ENCODE measurements at regions not wholly inside any gene's neighbourhood (a gene's known extent, or its start where the extent isn't known, plus 50 kb on each side); places are given as distances from the start of the nearest gene placed in this dataset.

- no peak overlapping the region for H3K4me3 ChIP-seq (replicated peaks; ENCODE audit: low read depth, low read length)
- TF ChIP-seq, protein P1, sequence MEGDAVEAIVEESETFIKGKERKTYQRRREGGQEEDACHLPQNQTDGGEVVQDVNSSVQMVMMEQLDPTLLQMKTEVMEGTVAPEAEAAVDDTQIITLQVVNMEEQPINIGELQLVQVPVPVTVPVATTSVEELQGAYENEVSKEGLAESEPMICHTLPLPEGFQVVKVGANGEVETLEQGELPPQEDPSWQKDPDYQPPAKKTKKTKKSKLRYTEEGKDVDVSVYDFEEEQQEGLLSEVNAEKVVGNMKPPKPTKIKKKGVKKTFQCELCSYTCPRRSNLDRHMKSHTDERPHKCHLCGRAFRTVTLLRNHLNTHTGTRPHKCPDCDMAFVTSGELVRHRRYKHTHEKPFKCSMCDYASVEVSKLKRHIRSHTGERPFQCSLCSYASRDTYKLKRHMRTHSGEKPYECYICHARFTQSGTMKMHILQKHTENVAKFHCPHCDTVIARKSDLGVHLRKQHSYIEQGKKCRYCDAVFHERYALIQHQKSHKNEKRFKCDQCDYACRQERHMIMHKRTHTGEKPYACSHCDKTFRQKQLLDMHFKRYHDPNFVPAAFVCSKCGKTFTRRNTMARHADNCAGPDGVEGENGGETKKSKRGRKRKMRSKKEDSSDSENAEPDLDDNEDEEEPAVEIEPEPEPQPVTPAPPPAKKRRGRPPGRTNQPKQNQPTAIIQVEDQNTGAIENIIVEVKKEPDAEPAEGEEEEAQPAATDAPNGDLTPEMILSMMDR (IDR thresholded peaks at IDR 0.05; ENCODE audit: low read length, missing control alignments) = no peak
- DNase-seq (ENCODE audit: low read depth) = no peak
Observed at GRCh38 chr18:78727057-78727739, 252.4 kb upstream of the SALL3 start.

DNA sequence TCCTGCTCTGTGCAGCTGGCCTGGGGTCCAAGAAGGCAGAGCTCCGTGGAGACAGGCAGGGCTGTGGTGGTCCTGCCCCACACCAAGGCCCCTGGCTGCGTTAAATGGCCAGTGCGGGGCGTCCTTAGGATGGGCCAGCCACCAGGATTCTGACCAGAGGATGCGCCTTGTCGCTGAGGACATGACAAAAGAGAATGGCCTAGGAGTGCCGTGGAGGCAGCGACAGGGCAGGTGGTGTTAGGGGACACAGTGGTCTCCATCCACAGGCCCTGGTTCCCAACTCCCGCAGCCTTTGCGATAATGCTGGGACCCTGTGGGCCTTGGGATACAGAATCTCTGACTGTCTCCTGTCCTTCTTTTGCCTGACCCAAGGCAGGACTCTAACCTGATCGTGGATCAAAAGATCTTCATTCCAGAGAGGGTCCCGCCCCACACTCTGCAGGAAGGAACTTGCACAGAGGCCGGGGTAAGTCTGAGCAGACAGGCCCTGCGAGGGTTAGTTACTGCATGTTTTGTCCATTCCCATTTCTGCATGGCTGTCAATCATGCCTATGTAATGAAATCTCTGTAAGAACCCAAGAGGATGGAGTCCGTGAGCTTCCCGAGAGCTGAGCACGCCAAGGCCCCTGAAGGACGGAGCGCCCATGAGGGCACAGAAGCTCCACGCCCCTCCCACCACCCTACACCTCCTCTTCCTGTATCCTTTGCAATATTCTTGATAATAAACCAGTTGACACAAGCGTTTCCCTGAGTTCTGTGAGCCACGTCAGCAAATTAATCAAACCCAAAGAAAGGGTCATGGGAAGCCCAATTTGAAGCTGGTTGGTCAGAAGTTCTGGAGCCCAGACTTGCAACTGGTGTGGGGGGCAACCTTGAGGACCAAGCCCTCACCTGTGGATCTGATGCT lies 251.5 kb upstream of the SALL3 start:
- TF ChIP-seq, protein P1 (IDR thresholded peaks at IDR 0.05; ENCODE audit: low read length, missing control alignments) = no peak
- no peak for DNase-seq (ENCODE audit: low read depth)
- no peak overlapping the region for H3K4me3 ChIP-seq (replicated peaks; ENCODE audit: low read depth, low read length)

GRCh38 chr18:78728784-78729467 lies 250.7 kb upstream of the SALL3 start:
- DNase-seq (ENCODE audit: low read depth) = no peak
- H3K4me3 ChIP-seq (replicated peaks; ENCODE audit: low read depth, low read length) = no peak overlapping the region
- TF ChIP-seq, protein P1 (IDR thresholded peaks at IDR 0.05; ENCODE audit: low read length, missing control alignments) = no peak

DNA sequence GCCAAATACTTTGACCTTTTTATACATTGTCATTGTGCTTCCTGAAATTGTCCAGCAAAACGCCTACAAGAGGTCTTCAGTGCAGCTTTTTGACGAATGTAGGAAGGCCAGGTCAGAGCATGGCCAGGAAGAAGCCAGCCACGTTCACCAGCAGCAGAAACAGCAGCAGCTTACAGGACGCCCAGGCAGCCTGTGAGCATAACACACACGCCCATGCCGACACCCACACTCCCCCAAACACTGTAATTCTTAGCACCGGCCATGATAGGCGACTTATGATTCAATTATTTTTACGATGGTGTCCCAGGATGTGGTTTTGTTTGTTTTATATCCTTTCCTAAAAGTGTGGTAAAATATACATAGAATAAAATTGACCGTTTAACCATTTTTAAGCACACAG lies 249.1 kb upstream of the SALL3 start:
- TF ChIP-seq, protein P1 (IDR thresholded peaks at IDR 0.05; ENCODE audit: low read length, missing control alignments) = no peak
- no peak for DNase-seq (ENCODE audit: low read depth)
- no peak overlapping the region for H3K4me3 ChIP-seq (replicated peaks; ENCODE audit: low read depth, low read length)

DNA sequence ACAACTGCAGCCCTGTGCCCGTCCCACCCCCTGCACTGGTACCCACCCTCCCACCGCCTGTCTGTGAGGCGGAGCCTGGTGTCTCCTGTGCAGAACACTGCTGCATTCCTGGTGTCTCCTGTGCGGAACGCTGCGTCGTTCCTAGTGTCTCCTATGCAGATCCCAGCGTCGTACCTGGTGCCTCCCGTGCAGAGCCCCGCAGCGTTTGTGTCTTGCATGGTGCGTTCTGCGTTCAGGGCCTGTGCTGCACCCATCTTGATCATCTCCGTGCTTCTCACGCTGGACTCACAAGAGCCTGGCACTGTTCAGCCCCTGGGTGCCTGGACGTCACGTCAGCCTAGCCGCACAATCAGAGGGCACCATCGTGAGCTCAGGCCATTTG lies 248.6 kb upstream of the SALL3 start:
- DNase-seq (ENCODE audit: low read depth) = no peak
- TF ChIP-seq, protein P1 (IDR thresholded peaks at IDR 0.05; ENCODE audit: low read length, missing control alignments) = no peak
- no peak overlapping the region for H3K4me3 ChIP-seq (replicated peaks; ENCODE audit: low read depth, low read length)

DNA sequence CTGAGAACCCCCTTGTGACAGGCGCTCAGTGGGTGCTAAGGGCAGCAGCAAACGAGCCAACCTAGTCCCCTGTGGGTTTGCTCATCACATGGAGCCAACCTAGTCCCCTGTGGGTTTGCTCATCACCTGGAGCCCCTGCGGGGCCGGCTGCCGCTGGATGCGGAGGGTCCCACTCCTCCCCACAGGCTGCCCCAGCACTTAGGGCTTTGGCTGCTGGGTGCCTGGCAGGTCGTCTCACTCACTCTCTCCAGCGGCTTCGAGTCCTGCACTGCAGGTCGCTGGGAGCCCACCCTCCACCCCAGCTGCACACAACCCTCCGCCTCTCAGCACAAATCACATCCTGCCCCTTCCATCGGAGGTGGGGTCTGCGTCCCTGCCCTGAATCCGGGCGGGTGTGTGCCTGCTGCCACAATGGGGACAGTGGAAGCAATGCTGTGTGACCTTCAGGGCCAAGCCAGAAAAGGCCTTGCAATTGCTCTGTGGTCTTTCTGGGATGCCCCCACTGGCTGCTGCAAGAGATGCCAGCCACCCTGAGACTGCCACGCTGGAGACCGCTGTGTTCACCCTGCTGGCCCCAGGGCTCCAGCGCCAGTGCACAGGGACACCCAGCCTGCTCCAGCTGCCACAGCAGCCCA lies 248.1 kb upstream of the SALL3 start:
- TF ChIP-seq, protein P1 (IDR thresholded peaks at IDR 0.05; ENCODE audit: low read length, missing control alignments) = no peak
- no peak overlapping the region for H3K4me3 ChIP-seq (replicated peaks; ENCODE audit: low read depth, low read length)
- no peak for DNase-seq (ENCODE audit: low read depth)

All from fibroblast of pulmonary artery (primary cell).